ENCODE measurements at regions not wholly inside any gene's neighbourhood (a gene's known extent, or its start where the extent isn't known, plus 50 kb on each side); places are given as distances from the start of the nearest gene placed in this dataset.

DNA sequence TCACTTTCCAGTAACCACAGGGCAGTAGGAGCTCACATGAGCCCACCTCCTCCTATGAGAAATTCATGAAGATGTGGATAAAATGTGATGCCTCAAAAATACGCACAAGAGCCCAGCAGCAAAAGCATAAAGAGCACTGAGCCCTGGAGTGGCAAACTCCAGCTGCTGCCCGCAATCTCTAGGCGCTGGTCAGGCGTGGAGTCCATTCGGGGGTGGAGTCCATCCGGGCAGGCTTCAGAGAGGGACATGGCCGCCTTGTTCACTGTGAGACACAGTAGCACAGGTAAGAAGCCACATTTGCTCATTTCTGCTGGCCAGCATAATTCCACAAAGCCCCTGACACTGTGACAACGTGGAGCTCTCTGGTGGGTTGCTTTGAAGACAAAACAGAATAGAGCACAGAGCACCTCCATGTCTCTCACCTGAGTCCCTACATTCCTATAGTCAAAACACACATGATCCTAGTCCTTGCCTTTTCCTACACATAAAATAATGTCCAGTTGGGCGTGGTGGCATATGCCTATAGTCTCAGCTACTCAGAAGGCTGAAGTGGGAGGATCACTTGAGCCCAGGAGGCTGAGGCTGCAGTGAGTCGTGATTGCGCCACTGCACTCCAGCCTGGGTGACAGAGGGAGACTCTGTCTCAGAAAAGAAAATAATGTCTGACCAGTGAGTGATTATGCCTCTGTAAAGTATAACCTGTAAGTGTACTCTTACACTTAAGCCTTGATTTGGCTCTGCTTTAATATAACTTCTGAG lies 365.2 kb downstream of the GADD45G start:
- H3K27me3 Mint-ChIP-seq, result peaks cover 7% of the 10 kb centered on the region
- peak overlapping the region; percentile 39 for H3K27ac Mint-ChIP-seq
- no peaks in the 10 kb centered on the region for H3K9me3 Mint-ChIP-seq
- no peak overlapping the region for H3K4me3 Mint-ChIP-seq
- no peaks in the 10 kb centered on the region for H3K36me3 Mint-ChIP-seq (ENCODE audit: low read depth)
- H3K4me1 Mint-ChIP-seq (ENCODE audit: low read depth), result peaks cover 33% of the 10 kb centered on the region

DNA sequence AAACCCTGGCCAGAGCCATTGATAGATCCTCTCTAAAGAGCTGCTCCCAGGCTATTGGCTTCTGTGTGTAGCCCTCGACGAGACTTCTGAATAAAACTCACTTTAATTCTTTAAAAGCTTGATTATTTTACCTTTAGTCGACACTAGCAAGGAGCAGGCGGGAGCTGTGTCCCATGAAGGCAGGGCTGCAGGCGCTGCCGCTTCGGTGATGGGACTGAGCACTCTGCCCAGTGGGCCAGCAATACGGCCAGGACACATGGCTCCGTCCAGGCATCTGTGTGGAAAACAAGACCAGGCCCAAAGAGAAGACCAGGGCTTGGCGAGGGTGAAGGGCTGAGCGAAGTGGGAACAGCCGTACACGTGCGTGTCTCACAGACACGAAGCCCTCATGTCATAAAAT lies 365.9 kb downstream of the GADD45G start:
- Mint-ChIP-seq H3K27me3 (peaks cover 7% of the 10 kb centered on the region), H3K4me1 (ENCODE audit: low read depth) (peaks cover 33% of the 10 kb centered on the region), H3K27ac (no peak overlapping the region), H3K4me3 (no peak overlapping the region), H3K9me3 (no peaks in the 10 kb centered on the region), H3K36me3 (ENCODE audit: low read depth) (no peaks in the 10 kb centered on the region)

- Mint-ChIP-seq H3K4me3 (no peak overlapping the region), H3K9me3 (no peaks in the 10 kb centered on the region), H3K27me3 (peaks cover 7% of the 10 kb centered on the region), H3K36me3 (ENCODE audit: low read depth) (no peaks in the 10 kb centered on the region), H3K4me1 (ENCODE audit: low read depth) (peaks cover 33% of the 10 kb centered on the region), H3K27ac (no peak overlapping the region)
These were observed 367.7 kb downstream of the GADD45G start for GRCh38 chr9:89972535-89972934.

GRCh38 chr9:89974582-89974981 lies 369.8 kb downstream of the GADD45G start:
- Mint-ChIP-seq H3K27me3 (peaks cover 15% of the 10 kb centered on the region), H3K36me3 (ENCODE audit: low read depth) (no peaks in the 10 kb centered on the region), H3K4me1 (ENCODE audit: low read depth) (peaks cover 19% of the 10 kb centered on the region), H3K9me3 (no peaks in the 10 kb centered on the region), H3K4me3 (no peak overlapping the region), H3K27ac (no peak overlapping the region)

- Mint-ChIP-seq H3K4me1 (ENCODE audit: low read depth) (peaks cover 14% of the 10 kb centered on the region), H3K9me3 (no peaks in the 10 kb centered on the region), H3K4me3 (no peak overlapping the region), H3K36me3 (ENCODE audit: low read depth) (no peaks in the 10 kb centered on the region), H3K27ac (no peak overlapping the region), H3K27me3 (peaks cover 19% of the 10 kb centered on the region)
These were observed 370.2 kb downstream of the GADD45G start for GRCh38 chr9:89975024-89975423.

- peaks cover 9% of the 10 kb centered on the region for H3K4me1 Mint-ChIP-seq (ENCODE audit: low read depth)
- H3K4me3 Mint-ChIP-seq, result no peak overlapping the region
- H3K27ac Mint-ChIP-seq, result no peak overlapping the region
- H3K36me3 Mint-ChIP-seq (ENCODE audit: low read depth), result no peaks in the 10 kb centered on the region
- no peaks in the 10 kb centered on the region for H3K9me3 Mint-ChIP-seq
- peaks cover 23% of the 10 kb centered on the region for H3K27me3 Mint-ChIP-seq
These were observed 370.8 kb downstream of the GADD45G start for GRCh38 chr9:89975630-89976029.

DNA sequence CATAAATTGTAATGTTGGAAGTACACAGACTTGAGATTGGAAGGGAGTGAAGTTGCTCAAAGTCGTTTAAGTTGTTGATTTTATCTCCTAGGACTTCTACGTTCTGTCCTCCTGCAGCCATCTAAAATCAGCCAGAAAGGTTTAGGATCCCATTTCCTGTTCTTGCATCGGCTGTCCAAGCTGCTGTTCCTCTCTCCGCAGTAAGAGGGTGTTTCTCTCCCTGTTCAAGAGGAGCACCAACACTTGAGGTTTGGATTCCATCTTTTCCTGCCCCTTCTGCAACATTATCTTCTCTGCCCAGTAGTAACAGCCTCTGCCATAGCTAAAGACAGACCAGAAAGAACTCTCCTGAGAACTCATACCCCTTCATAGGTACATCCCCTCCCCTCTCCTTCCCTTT lies 373.4 kb downstream of the GADD45G start:
- no peak overlapping the region for H3K4me3 Mint-ChIP-seq
- H3K36me3 Mint-ChIP-seq (ENCODE audit: low read depth), result no peaks in the 10 kb centered on the region
- peaks cover 5% of the 10 kb centered on the region for H3K9me3 Mint-ChIP-seq
- no peak overlapping the region for H3K27ac Mint-ChIP-seq
- peaks cover 36% of the 10 kb centered on the region for H3K27me3 Mint-ChIP-seq
- H3K4me1 Mint-ChIP-seq (ENCODE audit: low read depth), result peaks cover 14% of the 10 kb centered on the region

DNA sequence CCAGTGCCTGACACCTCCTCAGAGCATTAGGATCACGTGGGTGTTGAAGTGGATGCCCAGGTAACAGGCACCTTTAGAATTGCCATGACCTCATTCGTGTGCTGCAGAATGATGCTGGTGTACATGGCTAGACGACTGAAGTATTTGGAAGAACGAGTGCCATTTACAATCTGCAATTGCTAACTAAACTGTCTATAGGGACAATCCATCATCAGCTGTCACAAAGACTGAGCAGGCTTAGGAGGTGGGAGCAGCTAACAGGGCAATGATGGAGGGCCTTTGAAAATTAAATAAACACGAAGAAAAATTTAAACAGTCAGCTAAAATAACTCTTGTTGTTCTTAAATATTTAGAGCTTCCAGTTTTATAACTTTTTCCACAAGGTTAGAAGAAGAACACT lies 375.8 kb downstream of the GADD45G start:
- Mint-ChIP-seq H3K4me3 (no peak overlapping the region), H3K4me1 (ENCODE audit: low read depth) (peaks cover 36% of the 10 kb centered on the region), H3K9me3 (peaks cover 5% of the 10 kb centered on the region), H3K36me3 (ENCODE audit: low read depth) (no peaks in the 10 kb centered on the region), H3K27me3 (peaks cover 36% of the 10 kb centered on the region), H3K27ac (no peak overlapping the region)

DNA sequence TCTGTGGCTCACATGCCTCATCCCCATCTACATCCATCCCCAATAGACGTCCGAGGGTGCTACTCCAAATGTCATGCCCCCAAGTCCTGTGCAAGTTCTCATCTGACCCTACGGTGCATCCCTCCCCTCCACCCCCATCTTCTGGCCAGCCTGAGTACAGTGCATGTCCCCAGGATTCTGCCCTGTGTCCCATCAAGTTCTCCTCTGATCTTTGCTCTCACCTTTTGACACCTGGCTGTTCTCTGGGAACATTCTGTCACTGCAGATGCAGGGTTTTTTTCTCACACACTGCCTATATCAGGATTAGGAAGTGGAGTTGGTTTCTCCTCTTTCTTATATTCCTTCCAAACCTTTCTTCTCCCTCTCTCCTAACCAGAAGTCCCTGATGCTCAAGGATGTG lies 377.2 kb downstream of the GADD45G start:
- H3K9me3 Mint-ChIP-seq, result peaks cover 5% of the 10 kb centered on the region
- H3K36me3 Mint-ChIP-seq (ENCODE audit: low read depth), result no peaks in the 10 kb centered on the region
- no peak overlapping the region for H3K4me3 Mint-ChIP-seq
- no peak overlapping the region for H3K27ac Mint-ChIP-seq
- peaks cover 36% of the 10 kb centered on the region for H3K27me3 Mint-ChIP-seq
- peaks cover 50% of the 10 kb centered on the region for H3K4me1 Mint-ChIP-seq (ENCODE audit: low read depth)

GRCh38 chr9:89983411-89983810 lies 378.6 kb downstream of the GADD45G start:
- Mint-ChIP-seq H3K36me3 (ENCODE audit: low read depth) (no peaks in the 10 kb centered on the region), H3K27me3 (peaks cover 36% of the 10 kb centered on the region), H3K9me3 (peaks cover 5% of the 10 kb centered on the region), H3K4me1 (ENCODE audit: low read depth) (peaks cover 53% of the 10 kb centered on the region), H3K4me3 (peak overlapping the region; percentile 76), H3K27ac (peak overlapping the region; percentile 98)

DNA sequence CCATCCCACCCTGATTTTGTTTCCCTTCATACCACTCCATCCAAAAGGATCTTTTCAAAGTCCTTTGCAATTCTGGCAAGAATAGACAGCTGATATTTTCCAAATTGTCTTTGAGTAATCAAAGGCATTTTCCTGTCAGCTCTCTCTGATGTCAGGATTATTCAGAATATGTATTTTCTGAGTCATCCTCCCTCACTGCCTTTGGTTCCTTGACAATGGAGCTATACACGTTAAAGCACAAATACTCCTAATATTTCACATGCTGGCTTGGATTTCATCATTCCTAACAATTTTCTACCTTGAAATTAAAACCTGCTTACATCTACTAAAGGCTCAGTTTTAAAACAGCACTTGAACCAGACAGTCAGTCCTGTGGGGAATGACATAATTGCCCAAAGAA lies 379.4 kb downstream of the GADD45G start:
- Mint-ChIP-seq H3K4me1 (ENCODE audit: low read depth) (peaks cover 58% of the 10 kb centered on the region), H3K9me3 (peaks cover 5% of the 10 kb centered on the region), H3K4me3 (peak overlapping the region; percentile 76), H3K27ac (peak overlapping the region; percentile 98), H3K36me3 (ENCODE audit: low read depth) (no peaks in the 10 kb centered on the region), H3K27me3 (peaks cover 29% of the 10 kb centered on the region)

DNA sequence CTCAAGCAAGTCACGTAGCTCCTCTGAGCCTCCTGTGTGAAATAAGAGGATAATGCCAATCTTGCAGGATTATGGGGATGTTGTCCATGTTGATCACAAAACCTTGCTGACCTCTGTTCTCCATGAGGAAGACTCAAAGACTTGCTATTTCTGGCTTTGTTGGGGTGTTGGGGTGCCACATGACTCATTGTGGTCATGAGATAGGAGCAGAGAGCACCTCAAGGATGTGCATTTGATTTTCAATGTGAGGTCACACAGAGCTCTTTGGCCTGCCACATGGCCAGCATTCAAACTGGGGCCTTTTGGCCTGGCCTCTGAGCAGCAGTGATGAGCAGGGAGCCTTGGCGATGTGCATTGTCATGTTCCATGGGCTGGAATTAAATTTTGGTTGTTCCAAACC lies 380.3 kb downstream of the GADD45G start:
- peak overlapping the region; percentile 98 for H3K27ac Mint-ChIP-seq
- H3K36me3 Mint-ChIP-seq (ENCODE audit: low read depth), result no peaks in the 10 kb centered on the region
- H3K4me1 Mint-ChIP-seq (ENCODE audit: low read depth), result peaks cover 58% of the 10 kb centered on the region

DNA sequence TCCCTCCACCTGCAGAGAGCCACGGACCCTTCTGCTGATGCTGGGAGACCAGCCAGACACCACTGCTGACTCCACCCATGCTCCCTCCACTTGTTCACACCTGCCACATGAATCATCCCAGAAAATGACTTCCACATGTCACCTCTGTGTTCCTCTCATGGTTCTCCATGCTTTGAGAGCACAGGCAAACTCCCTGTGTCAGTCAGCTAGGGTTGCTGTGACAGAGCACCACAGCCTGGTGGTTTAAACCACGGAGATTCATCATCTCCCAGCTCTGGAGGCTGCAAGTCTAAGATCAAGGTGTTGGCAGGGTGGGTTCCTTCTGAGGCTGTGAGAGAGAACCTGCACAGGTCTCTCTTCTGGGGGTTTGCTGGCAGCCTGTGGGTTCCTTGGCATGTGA lies 381.4 kb downstream of the GADD45G start:
- H3K4me1 Mint-ChIP-seq (ENCODE audit: low read depth), result peaks cover 58% of the 10 kb centered on the region

More for the DNA sequence above, 380.3 kb downstream of the GADD45G start:
- H3K9me3 Mint-ChIP-seq, result peaks cover 5% of the 10 kb centered on the region
- peak overlapping the region; percentile 14 for H3K4me3 Mint-ChIP-seq
- H3K27me3 Mint-ChIP-seq, result peaks cover 21% of the 10 kb centered on the region

GRCh38 chr9:89988458-89988857 lies 383.6 kb downstream of the GADD45G start:
- Mint-ChIP-seq H3K27me3 (peaks cover 10% of the 10 kb centered on the region), H3K36me3 (ENCODE audit: low read depth) (no peaks in the 10 kb centered on the region), H3K4me1 (ENCODE audit: low read depth) (peaks cover 43% of the 10 kb centered on the region), H3K4me3 (no peak overlapping the region), H3K9me3 (no peaks in the 10 kb centered on the region), H3K27ac (no peak overlapping the region)

More for the DNA sequence above, 381.4 kb downstream of the GADD45G start:
- H3K27me3 Mint-ChIP-seq, result peaks cover 17% of the 10 kb centered on the region
- H3K36me3 Mint-ChIP-seq (ENCODE audit: low read depth), result no peaks in the 10 kb centered on the region
- no peak overlapping the region for H3K4me3 Mint-ChIP-seq
- H3K9me3 Mint-ChIP-seq, result peaks cover 5% of the 10 kb centered on the region
- peak overlapping the region; percentile 26 for H3K27ac Mint-ChIP-seq

DNA sequence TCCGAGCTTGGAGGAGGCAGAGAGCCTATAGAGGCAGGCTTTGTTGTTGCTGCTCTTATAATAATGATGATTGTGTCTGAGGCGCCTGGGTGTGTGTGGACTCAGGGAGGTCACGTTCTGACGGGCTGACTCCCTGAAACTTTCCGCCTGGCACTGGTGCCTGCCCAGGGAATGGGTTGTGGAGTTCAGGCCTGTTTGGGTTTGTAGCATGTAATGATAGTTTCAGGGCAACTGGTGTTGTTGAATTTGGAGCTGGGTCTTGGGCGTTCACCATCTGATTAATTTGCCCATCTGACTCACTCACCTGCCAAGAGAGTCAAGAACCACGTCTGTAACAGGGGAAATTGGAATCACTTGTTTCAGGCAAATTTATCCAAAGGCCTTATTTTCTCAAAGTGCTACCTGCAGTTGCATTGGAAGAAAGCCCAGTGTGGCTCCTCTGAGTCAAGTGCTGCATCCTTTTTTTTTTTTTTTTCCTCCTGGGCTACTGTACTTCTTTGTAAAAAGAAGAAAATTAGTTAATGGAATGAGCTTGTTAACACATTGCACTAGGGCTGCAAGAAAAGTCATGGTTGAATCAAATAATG lies 386.5 kb downstream of the GADD45G start:
- H3K4me3 Mint-ChIP-seq, result no peak overlapping the region

More for the DNA sequence above, 386.5 kb downstream of the GADD45G start:
- H3K9me3 Mint-ChIP-seq, result no peaks in the 10 kb centered on the region
- H3K27ac Mint-ChIP-seq, result no peak overlapping the region
- peaks cover 10% of the 10 kb centered on the region for H3K27me3 Mint-ChIP-seq
- H3K4me1 Mint-ChIP-seq (ENCODE audit: low read depth), result peaks cover 15% of the 10 kb centered on the region
- no peaks in the 10 kb centered on the region for H3K36me3 Mint-ChIP-seq (ENCODE audit: low read depth)

Data from stimulated activated naive CD8-positive, alpha-beta T cell treated with anti-CD3 and anti-CD28 coated beads, Interleukin-15, Interleukin-2, amounts not matched to agents 100 ng/mL and 50 ng/mL, for 24 hours (primary cell).